SK-N-SH (cell line): ENCODE measurements at regions not wholly inside any gene's neighbourhood (a gene's known extent, or its start where the extent isn't known, plus 50 kb on each side); places are given as distances from the start of the nearest gene placed in this dataset.

Source experiments
- CTCF ChIA-PET: fragments of 300-600, 350-600 bp; formaldehyde crosslinking; extraction: SDS; loops from one replicate; lab custom pipeline; 2021; lab: Yijun Ruan, JAX
- POLR2A ChIA-PET: fragments of 350-600 bp; sonication (Branson Sonifier 250); formaldehyde crosslinking; extraction: SDS; loops from one replicate; lab custom pipeline; 2020; ENCODE audit warnings: antibody characterized with exemption, inconsistent platforms; lab: Yijun Ruan, JAX
- DNase-seq: peaks from one replicate; pipeline ENCODE4 v3.0.0; 2012
- H2AFZ ChIP-seq: fragments of 200-600 bp; sonication (generic); 2 replicates; pipeline ENCODE4 v1.8.1; 2016; ENCODE audit warnings: antibody characterized with exemption, mild to moderate bottlenecking, low read depth
- H3F3A ChIP-seq: fragments of 200-600 bp; sonication (generic); replicated peaks from 2 replicates; pipeline ENCODE3; 2016; ENCODE audit warnings: antibody characterized with exemption, mild to moderate bottlenecking; ENCODE audit not compliant: insufficient read depth
- H3K27ac ChIP-seq, 2 experiments: fragments of 200-500 bp in 1 of 2; fragments of 200-600 bp in 1 of 2; sonication (Bioruptor generic) in 1 of 2; sonication (generic), shearing (Covaris generic) in 1 of 2; 2 replicates each; pipeline versions ENCODE4 v1.5.1 to v1.6.1; 2014 to 2016; ENCODE audit warnings: low read depth in 2 of 2, inconsistent platforms in 1 of 2, low read length in 1 of 2, mild to moderate bottlenecking in 1 of 2, mixed read lengths in 1 of 2
- H3K27me3 ChIP-seq: fragments of 200-600 bp; sonication (generic), shearing (Covaris generic); 2 replicates; pipeline ENCODE4 v1.6.1; 2016; ENCODE audit warnings: mixed run types; ENCODE audit not compliant: insufficient read depth
- H3K36me3 ChIP-seq, 2 experiments: fragments of 200-500 bp in 1 of 2; fragments of 200-600 bp in 1 of 2; sonication (Bioruptor generic) in 1 of 2; sonication (generic) in 1 of 2; replicated peaks in 1 of 2; 2 replicates each; pipeline versions ENCODE3 to v1.5.1; 2014 to 2016; ENCODE audit warnings: low read length in 1 of 2, mild to moderate bottlenecking in 1 of 2; ENCODE audit not compliant: insufficient read depth in 2 of 2, control insufficient read depth in 1 of 2
- H3K4me1 ChIP-seq, 2 experiments: fragments of 200-500 bp in 1 of 2; fragments of 200-600 bp in 1 of 2; sonication (Bioruptor generic) in 1 of 2; sonication (generic), shearing (Covaris generic) in 1 of 2; 2 replicates each; pipeline versions ENCODE4 v1.5.1 to v1.6.1; 2014 to 2016; ENCODE audit warnings: low read depth in 1 of 2, low read length in 1 of 2, mixed run types in 1 of 2; ENCODE audit not compliant: insufficient read depth in 2 of 2, control insufficient read depth in 1 of 2
- H3K4me2 ChIP-seq: fragments of 200-600 bp; sonication (generic), shearing (Covaris generic); 2 replicates; pipeline ENCODE4 v1.6.1; 2017; ENCODE audit warnings: mixed run types
- H3K4me3 ChIP-seq, 2 experiments: fragments of 200-500 bp in 1 of 2; fragments of 200-600 bp in 1 of 2; sonication (Bioruptor generic) in 1 of 2; sonication (generic), shearing (Covaris generic) in 1 of 2; 2 replicates each; pipeline versions ENCODE4 v1.5.1 to v1.8.1; 2014 to 2016; ENCODE audit warnings: low read depth in 2 of 2, inconsistent platforms in 1 of 2, low read length in 1 of 2, mild to moderate bottlenecking in 1 of 2, mixed read lengths in 1 of 2, moderate library complexity in 1 of 2
- H3K79me2 ChIP-seq: fragments of 200-600 bp; sonication (generic); 2 replicates; pipeline ENCODE4 v1.8.1; 2017; ENCODE audit warnings: mild to moderate bottlenecking; ENCODE audit not compliant: insufficient read depth
- H3K9ac ChIP-seq: fragments of 200-600 bp; sonication (generic); 2 replicates; pipeline ENCODE4 v1.6.1; 2017; ENCODE audit warnings: mixed run types
- H3K9me2 ChIP-seq: fragments of 200-600 bp; sonication (generic); 2 replicates; pipeline ENCODE4 v1.6.1; 2017; ENCODE audit warnings: mixed run types
- H3K9me3 ChIP-seq: fragments of 200-600 bp; sonication (generic); 2 replicates; pipeline ENCODE4 v1.6.1; 2017; ENCODE audit warnings: mixed run types, mild to moderate bottlenecking, moderate library complexity
- H4K20me1 ChIP-seq: fragments of 200-600 bp; sonication (generic); 2 replicates; pipeline ENCODE4 v1.6.1; 2017; ENCODE audit warnings: mild to moderate bottlenecking, mixed run types; ENCODE audit not compliant: insufficient read depth
- FOSL2 ChIP-seq: IDR thresholded peaks from 2 replicates; pipeline ENCODE4 v1.4.0; 2012; ENCODE audit warnings: low read depth, mild to moderate bottlenecking, moderate library complexity, borderline replicate concordance
- MXI1 ChIP-seq: IDR thresholded peaks from 2 replicates; pipeline ENCODE4 v1.6.1; 2012; ENCODE audit warnings: mild to moderate bottlenecking, low read depth, low read length, improper control_type of control experiment
- POLR2AphosphoS5 ChIP-seq: IDR thresholded peaks from 2 replicates; pipeline ENCODE4 v1.6.1; 2012; ENCODE audit warnings: low read depth, low read length
- RFX5 ChIP-seq: IDR thresholded peaks from 2 replicates; pipeline ENCODE4 v1.6.1; 2012; ENCODE audit warnings: mild to moderate bottlenecking, improper control_type of control experiment, low read length
- RXRA ChIP-seq: IDR thresholded peaks from 2 replicates; pipeline ENCODE4 v1.4.0; 2012; ENCODE audit warnings: low read depth, mild to moderate bottlenecking, borderline replicate concordance
- SIN3A ChIP-seq: IDR thresholded peaks from 2 replicates; pipeline ENCODE4 v1.6.1; 2012; ENCODE audit warnings: low read depth, mild to moderate bottlenecking, low read length, moderate library complexity, borderline replicate concordance
- SMC3 ChIP-seq: IDR thresholded peaks from 2 replicates; pipeline ENCODE4 v1.6.1; 2012; ENCODE audit warnings: low read depth, low read length, improper control_type of control experiment
- TAF1 ChIP-seq: IDR thresholded peaks from 2 replicates; pipeline ENCODE4 v1.6.1; 2012; ENCODE audit warnings: low read depth, mild to moderate bottlenecking, low read length, moderate library complexity, borderline replicate concordance
- TCF12 ChIP-seq: IDR thresholded peaks from 2 replicates; pipeline ENCODE4 v1.4.0; 2012
- WGBS: methylation state at CpG from one replicate; pipeline ENCODE4 v1.1.6; 2017; ENCODE audit warnings: low lambda C conversion rate; 5-methylcytosine and 5-hydroxymethylcytosine counted together
- TF ChIP-seq, protein P1 (sequence below): IDR thresholded peaks from 2 replicates; pipeline ENCODE4; 2012
- TF ChIP-seq, protein P2 (sequence below): IDR thresholded peaks from 2 replicates; pipeline ENCODE4 v1.4.0; 2012; ENCODE audit warnings: low read depth, borderline replicate concordance

DNA sequence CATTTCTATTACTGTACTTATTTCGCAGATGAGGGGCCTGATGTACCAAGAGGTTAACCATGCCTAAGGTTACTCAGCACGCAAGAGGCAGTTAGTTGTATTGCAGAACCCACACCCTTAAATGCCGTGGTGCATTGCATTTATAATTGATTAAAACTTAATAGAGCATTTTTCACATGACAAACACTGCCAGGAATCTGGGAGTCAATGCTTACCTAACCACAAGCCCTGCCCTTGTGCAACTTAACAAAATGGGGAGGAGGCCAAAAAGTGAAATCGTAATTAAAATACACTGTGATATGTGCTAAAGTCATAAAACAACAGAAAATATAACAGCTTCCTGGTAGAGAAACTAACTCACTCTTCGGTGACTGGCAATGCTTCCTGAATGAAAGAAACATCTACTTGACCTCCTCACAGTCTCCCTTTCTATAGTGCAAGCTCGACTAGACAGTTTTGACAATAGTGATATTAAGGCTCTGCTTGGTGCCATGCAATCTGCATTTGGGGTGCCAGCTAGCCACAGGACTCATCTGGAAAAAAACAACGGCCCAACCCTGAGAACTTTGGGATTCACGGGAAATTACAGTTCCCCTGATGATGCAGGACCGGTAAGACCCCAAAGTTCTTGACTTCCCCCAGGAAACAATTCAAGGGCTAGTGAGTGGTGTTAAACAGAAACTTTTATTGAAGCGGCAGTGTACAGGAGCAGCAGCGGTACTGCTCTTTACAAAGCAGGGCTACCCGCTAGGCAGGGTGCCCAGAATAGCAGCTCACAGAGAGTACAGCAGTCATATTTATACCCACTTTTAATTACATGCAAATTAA is 612.4 kb downstream of the TNS3 start:
- ChIA-PET CTCF (no interaction called here), POLR2A (no interaction called here)
- Histone ChIP-seq H3K9me2 (no peaks in the 10 kb centered on the region), H3K79me2 (no peaks in the 10 kb centered on the region), H3K9ac (no peak overlapping the region), H2AFZ (no peak overlapping the region), H3K4me3 (no peak overlapping the region), H3K36me3 (peaks cover 0 to 8% of the 10 kb centered on the region in 2 experiments), H3K4me2 (no peak overlapping the region), H3K27ac (no peak overlapping the region), H4K20me1 (no peaks in the 10 kb centered on the region), H3K9me3 (peaks cover 16% of the 10 kb centered on the region), H3F3A (peaks cover 3% of the 10 kb centered on the region), H3K27me3 (no peaks in the 10 kb centered on the region), H3K4me1 (no peaks in the 10 kb centered on the region; a peak in 1 of 4 replicates)
- no peak for TF ChIP-seq SMC3
- TF ChIP-seq SIN3A = no peak
- TF ChIP-seq MXI1 = no peak
- TF ChIP-seq TAF1 = no peak
- no peak for DNase-seq
- WGBS = 73% methylated on average over 12 of the region's 12 CpGs

DNA sequence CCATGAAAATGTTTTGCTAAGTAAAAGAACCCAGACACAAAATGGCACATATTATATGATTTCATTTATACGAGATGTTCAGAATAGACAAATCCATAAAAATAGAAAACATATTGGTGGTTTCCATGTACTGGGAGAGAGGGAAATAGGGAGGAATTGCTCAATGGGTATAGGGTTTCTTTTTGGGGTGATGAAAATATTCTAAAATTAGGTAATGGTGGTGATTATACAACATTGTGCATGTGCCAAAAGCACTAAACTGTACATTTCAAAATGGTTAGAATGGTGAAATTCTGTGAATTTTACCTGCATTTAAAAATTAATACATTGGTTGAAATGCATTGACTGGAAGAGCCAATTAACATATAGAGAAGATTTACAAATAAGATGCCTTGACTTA is 613.9 kb downstream of the TNS3 start:
- Histone ChIP-seq H3K27me3 (no peaks in the 10 kb centered on the region), H3K9ac (no peak overlapping the region), H3F3A (peaks cover 3% of the 10 kb centered on the region), H4K20me1 (no peaks in the 10 kb centered on the region), H3K9me2 (no peaks in the 10 kb centered on the region), H3K27ac (no peak overlapping the region), H3K9me3 (peaks cover 28% of the 10 kb centered on the region), H3K36me3 (peaks cover 0 to 9% of the 10 kb centered on the region in 2 experiments), H2AFZ (no peak overlapping the region), H3K79me2 (no peaks in the 10 kb centered on the region), H3K4me1 (no peaks in the 10 kb centered on the region; a peak in 1 of 4 replicates), H3K4me2 (no peak overlapping the region), H3K4me3 (no peak overlapping the region)
- WGBS = 77% methylated on average over 1 of the region's 1 CpG
- CTCF ChIA-PET = no interaction called here
- TF ChIP-seq, protein P1, sequence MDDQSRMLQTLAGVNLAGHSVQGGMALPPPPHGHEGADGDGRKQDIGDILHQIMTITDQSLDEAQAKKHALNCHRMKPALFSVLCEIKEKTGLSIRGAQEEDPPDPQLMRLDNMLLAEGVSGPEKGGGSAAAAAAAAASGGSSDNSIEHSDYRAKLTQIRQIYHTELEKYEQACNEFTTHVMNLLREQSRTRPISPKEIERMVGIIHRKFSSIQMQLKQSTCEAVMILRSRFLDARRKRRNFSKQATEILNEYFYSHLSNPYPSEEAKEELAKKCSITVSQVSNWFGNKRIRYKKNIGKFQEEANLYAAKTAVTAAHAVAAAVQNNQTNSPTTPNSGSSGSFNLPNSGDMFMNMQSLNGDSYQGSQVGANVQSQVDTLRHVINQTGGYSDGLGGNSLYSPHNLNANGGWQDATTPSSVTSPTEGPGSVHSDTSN = no peak
- TF ChIP-seq FOSL2 = no peak
- TF ChIP-seq TCF12 = no peak
- TF ChIP-seq RXRA = no peak
- TF ChIP-seq POLR2AphosphoS5 = no peak
- TF ChIP-seq RFX5 = no peak
- TF ChIP-seq, protein P2, sequence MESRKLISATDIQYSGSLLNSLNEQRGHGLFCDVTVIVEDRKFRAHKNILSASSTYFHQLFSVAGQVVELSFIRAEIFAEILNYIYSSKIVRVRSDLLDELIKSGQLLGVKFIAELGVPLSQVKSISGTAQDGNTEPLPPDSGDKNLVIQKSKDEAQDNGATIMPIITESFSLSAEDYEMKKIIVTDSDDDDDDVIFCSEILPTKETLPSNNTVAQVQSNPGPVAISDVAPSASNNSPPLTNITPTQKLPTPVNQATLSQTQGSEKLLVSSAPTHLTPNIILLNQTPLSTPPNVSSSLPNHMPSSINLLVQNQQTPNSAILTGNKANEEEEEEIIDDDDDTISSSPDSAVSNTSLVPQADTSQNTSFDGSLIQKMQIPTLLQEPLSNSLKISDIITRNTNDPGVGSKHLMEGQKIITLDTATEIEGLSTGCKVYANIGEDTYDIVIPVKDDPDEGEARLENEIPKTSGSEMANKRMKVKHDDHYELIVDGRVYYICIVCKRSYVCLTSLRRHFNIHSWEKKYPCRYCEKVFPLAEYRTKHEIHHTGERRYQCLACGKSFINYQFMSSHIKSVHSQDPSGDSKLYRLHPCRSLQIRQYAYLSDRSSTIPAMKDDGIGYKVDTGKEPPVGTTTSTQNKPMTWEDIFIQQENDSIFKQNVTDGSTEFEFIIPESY = no peak
- no peak for DNase-seq
- POLR2A ChIA-PET = no interaction called here
